HG03175 (cell line): ENCODE measurements at regions not wholly inside any gene's neighbourhood (a gene's known extent, or its start where the extent isn't known, plus 50 kb on each side); places are given as distances from the start of the nearest gene placed in this dataset.

ENCODE experiments used
- ATAC-seq: cut with Tn5 transposase; IDR thresholded peaks from one replicate; pipeline ENCODE4 v1.9.1; 2021; ENCODE audit warnings: mild to moderate bottlenecking, moderate library complexity; ENCODE audit not compliant: unreplicated experiment

DNA sequence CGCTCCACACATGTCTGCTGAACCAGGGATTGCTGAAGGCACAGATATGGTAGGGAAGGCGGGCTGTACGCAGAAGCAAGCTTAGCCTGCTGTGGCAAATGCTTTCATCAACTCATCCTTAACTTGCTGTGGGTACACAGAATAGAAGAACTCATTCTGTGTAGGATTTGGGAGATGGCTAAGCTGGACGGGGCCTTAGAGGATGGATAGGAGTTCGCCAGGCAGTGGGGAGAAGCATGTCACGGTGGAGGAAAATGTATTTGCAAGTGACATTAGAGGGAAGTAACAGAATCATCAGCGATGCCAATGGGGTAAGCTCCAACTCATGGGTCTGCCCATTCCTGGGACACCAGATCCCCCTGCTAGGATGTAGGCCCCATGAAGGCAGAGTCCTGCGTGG is 96.7 kb upstream of the SMIM21 start:
- no peak for ATAC-seq

DNA sequence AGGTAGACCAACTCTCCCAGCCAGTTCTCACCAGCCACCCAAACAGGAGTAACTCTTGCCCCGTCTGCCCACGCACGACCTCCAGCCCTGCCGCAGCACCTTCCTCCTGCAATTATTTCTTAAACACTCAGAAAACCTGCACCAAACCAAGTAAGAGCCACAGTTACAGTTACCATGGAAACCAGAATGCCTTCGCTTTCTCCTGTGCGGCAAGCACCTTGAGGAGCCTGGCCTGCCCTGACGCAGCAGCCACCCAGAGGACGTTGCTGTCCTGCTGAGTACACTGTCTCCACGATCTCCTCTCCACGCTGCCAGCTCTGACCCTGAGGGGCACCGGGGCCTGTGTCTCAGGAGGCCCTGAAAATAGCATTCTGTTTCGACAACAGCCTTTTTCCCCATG is 94.3 kb upstream of the SMIM21 start:
- ATAC-seq, result no peak

DNA sequence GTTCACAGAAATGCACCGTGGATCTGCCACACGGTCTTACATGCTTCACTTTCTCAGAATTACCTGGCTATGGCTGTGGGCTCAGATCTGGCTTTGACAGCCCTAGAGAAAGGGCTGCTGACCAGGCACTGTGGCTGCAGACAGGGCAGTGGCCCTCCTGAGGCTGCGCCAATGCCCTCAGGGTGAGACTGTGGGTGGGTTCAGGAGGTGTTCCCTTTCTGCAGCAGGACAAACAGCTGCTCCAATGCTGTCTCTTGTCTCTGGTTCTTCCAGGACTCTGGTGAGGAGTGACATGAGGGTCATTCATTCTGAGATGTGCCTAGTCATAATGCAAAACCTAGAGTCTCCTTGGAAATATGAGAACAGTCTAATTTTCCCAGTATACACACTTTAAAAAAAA is 90.5 kb upstream of the SMIM21 start:
- no peak for ATAC-seq

DNA sequence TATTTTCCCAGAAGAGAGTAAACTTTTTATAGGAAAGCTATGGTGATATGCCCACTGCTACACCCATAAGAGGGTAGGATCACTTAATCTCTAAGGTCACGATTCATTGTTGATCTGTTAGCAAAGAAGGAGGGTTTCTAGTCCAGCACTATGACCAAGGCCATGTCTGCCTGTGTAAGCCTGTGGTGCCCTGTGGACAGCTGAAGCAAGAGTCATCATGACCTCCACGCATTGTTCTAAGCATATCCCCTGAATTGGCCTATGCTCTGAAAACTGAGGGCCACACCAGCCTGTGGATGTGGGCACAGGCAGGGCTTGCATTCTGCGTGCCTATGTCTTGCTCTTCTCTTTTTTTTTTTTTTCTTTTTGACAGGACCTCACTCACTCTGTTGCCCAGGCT is 89.8 kb upstream of the SMIM21 start:
- ATAC-seq, result no peak

DNA sequence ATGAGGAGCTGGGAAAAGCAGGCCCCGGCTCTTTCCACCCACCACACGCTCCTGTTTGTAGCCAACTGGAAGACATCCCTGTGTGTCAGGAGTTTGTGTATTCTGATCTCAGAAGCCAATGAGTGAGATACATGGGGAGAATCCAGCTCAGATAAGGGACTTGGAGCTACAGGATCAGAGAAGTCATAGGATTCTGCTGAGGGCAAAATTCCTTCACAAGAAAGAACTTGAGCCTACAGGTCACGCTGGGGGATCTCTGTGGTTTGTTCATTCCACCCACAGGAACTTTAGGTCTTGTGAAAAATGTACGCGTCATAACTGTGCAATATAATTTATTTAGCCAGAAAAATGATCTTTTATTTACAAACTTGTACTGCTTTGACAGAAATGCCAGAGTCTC is 80.1 kb upstream of the SMIM21 start:
- no peak for ATAC-seq

DNA sequence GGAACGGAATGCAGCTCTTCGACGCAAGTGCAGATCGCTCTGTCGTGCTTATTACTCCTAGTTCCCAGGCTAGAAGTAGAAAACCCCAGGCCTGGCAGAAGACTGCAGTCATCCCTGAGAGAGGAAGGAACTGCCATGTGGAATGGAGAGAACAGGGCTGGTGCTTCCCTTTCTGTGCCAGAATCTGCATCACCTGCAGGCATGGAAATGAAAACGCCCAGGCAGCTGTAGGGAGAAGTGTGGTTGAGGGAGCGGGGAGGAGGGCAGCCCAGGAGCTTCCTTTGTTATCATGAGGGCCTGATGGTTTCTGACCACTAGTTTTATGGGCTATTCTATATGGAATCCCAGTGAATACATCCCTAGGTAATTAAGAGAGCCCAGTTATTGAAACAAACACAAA is 79.4 kb upstream of the SMIM21 start:
- ATAC-seq, result no peak

DNA sequence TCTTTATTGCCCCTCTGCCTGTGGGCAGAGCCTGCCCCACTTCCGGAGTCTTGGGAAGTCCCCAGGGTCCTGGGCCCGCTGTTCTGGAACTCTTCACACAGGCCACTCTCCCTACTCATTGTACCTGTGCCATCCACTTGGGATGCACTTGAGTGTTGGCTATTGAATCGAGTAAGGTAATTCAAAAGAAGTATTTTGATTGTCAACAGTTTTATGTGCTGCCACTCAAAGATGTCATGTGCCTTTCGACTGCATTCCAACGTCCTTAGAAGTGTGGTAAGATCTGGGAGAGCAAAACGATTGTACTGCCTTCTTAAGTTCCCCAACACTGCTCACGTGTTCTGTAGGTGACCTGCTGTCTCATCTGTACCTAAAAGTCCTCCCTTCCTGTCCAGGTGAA is 77.0 kb upstream of the SMIM21 start:
- no peak for ATAC-seq

DNA sequence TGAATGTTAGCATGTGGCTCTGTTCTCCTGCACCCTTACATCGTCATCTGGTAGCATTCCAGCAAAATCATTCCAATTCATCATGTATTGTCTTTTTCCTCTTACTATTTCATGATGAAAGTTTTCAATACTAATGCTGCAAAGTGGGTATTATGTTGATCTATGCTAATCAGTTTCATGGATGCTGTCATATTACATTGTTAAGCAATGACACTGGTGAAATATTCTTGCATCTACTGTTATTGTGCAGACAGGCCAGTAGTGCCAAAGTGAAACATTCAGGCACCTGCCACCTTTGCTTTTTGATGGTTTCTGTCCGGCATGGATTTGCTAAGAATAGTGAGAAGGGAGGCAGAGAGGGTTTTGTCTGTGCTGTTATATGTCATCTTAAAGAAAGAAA is 76.1 kb upstream of the SMIM21 start:
- no peak for ATAC-seq

DNA sequence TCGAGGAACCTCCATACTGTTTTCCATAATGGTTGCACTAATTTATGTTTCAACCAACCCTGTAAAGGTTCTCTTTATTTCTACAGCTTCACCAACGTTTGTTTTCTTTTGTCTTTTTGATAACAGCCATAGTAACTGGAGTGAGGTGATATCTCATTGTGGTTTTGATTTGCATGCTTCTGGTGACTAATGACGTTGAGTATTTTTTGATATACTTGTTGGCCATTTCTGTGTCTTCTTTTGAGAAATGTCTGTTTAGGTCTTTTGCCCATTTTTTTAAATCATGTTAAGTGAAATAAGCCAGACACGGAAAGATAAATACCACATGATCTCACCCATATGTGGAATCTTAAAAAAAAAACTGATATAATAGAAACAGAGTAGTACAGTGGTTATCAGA is 74.8 kb upstream of the SMIM21 start:
- no peak for ATAC-seq

DNA sequence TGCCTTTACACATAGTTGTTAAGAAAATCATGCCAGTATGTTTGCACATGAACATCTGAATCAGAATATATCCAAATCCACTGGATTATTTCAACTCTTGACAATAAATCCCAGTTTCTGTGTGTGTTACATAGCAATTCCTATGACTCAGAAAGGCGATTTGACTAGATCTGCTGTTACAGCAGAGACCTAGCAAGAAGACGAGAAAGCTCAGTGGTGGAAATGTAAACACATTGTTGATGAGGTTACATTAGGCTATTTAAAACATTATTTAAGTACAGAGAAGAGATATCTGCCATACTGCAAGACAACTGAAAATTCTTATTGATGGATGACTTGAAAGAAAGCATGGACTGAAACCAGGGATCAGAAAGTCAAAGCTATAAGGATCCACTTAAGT is 73.0 kb upstream of the SMIM21 start:
- no peak for ATAC-seq

DNA sequence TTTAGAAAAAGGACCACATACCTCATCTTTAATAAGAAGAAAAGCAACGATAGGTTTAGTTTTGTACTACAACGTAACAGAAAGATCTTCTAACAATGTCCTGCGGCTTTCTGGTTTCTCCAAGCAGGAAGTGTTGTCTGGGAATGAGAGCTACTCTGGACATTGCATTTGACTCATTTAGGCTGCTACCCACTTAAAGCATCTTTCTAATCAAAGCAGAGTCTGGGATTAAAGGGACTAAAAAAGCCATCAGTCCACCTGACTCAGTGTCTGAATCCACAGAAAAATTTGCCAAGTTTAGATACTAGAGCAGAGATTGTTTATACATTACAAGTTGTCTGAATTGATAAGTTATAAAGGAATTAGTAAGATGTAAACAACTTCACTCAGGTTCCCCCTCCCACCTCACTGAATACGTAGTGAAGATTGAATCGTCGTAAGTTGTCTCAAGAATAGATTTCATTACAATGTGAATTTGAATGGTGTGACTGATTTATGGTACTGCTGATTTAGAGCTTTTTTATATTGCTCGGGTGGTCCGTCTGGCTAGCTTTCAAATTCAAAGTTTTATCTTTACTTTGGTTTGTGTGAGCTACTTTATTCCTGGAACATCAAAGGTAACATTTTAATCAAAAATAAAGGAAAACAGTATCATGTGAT is 70.2 kb upstream of the SMIM21 start:
- ATAC-seq, result no peak

DNA sequence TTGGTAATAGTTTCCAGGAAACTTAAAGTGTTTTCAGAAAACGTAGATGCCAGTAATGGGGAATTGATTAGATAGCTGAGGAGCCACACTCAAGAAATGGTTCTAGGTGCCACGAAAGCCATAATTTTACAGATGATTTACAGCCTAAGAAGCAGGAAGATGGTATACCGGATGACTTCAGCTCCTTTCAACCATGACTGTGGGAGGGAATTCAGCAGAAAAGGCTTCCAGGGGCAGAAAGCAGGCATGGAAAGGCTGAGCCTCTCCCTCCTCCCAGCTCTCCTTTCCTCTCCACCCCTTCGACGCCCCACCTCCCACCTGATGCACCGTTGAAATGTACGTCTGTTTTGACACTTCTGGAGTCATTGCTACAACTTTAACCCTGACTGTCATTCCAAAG is 68.6 kb upstream of the SMIM21 start:
- ATAC-seq, result no peak

DNA sequence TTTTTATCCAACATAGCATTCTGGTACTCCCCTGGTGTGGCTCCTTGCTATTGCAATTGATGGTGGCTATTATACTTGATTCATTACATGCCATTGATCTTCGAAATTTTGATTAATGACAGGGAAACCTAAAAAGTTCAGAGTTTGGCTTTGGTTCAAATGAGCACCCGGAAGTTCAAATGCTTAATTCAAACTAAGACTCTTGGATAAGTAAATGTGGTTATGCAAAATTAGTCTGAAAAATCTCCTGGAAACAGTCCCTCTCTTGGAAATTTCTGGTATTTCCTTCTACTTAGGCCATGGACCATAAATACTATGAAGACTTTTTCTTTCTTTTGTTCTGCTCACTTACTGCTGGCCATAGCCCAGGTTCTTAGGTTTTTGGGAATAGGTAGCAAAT is 65.3 kb upstream of the SMIM21 start:
- no peak for ATAC-seq

DNA sequence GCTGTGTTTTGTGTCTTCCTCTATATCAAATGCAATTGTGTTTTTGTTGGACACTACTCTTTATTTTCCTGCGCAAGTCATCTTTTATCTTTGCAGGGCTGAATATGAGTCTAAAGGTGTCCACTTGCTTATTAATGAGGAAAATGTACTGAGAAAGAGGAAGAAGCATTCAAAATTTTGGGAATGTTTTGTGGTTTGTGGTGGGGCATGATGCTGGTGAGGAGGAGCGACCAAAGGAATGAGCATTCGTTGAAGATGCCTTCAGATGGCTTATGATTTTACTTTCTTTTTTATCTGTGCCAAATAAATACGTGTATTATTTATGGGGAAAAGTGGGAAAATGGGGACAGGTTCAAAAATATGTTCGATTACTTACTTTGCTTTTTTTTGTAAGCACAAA is 63.9 kb upstream of the SMIM21 start:
- no peak for ATAC-seq

DNA sequence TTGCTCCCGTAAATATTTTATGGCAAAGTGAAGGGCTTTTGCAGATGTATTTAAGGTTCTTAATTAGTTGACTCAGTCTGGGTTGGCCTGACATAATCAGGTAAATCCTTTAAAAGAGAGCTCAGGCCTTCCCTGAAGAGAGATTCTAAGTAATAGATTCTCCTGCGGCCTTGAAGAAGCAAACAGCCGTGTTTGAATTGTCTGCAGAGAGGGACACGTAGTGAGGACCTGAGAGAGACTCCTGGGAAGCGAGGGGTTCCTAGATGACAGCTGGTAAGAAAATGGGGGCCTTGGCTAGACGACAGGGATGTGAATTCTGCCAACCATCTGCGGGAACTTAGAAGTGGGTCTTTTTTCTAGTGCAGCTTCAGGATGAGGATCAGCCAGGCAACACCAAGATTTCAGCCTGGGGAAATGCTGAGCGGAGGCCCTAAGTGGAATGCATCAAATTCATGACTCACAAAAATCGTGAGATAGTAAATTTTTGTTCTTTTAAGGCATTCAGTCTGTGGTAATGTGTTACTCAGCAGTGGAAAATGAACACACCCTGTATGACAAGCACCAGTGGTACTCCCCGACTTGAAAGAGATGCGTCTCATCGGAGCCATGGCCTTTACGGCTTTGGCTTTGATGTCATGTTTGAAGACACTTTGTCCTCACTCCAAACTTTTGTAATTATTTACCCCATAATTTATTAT is 62.1 kb upstream of the SMIM21 start:
- no peak for ATAC-seq

DNA sequence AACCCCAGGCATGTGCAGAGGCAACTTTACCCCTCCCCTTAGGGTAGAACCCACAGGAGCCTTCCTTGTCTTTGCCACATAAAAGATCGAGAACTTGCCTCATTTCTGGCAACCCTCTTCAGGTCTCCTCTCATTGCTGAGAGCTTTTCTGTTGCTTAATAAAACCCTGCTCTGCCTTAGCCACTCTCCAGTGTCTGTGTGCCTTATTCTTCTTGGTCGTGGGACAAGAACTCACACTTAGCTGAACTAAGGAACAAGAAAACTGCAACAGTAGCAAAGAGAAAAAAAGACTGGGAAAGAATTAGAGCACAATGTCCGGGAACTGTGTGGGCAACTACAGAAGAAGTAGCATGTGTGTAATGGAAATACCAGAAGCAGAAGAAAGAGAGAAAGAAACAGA is 56.2 kb upstream of the SMIM21 start:
- ATAC-seq, result no peak

DNA sequence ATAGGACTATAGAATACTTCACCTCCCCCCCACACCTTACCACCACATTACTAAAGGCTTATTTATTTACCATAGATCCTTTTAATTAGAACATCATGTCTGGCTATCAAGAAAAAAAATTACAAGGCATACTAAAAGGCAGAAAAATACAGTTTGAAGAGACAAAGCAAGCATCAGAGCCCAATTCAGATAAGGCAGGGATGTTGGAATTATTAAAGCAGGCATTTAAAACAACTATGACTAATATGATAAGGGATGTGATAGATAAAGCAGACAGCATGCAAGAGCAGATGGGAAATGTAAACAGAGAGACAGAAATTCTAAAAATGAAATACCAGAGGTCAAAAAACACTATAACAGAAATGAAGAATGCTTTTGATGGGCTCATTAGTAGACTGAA is 55.4 kb upstream of the SMIM21 start:
- no peak for ATAC-seq

DNA sequence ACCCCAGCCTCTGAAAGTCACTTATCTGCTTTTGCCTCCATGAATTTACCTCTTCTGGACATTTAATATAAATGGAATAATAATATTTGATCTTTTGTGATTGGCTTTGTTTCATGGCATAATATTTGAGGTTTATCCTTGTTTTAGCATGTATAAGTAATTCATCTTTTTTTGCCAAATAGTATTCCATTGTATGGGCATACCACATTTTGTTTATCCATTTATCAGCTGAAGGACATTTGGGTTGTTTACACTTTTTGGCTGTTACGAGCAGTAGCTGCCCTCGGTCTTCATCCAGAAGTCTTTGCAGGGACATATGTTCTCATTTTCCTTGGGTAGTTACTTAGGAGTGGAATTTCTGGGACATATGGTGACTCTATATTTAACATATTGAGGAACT is 53.0 kb upstream of the SMIM21 start:
- no peak for ATAC-seq

DNA sequence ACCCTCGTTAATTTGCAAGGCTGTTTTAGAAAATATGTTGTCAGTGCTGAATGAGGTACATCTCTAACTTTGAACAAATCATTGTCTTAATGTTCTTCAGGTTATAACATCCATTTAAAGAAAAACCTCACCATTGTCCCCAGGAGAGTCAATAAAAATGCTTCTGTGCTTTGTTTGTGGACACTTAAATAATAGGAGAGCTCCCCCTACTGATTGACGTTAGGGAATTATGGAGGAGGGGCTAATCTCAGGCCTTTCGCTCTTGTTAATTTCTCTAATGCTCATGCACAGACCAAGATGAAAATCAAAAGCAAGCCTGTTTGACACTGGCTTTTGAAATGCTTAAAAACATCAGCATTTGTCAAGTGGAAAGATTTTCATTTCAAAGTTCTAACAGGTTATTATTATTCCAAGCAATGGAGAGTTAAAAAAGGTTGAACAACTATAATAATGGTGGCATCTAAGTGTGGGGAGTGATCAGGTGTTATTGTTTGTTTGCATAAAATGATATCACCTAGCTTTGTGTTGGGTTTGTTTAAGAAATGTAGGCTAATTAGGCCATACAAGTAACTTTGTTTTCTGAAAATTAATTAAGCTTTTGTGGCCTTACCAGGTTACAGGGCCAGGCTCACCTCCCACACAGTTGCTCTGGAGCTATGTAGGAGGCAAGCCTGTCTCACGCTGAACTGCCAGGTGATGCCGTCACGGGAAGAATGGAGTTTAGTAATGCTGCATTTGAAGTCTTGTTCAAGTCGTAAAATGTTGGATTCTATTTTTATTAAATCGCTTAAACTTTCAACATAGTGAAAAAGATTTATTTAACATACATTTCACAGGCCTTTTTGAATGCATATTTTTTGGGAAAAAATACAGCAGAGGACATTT is 51.7 kb upstream of the SMIM21 start:
- peak; percentile 78 for ATAC-seq

DNA sequence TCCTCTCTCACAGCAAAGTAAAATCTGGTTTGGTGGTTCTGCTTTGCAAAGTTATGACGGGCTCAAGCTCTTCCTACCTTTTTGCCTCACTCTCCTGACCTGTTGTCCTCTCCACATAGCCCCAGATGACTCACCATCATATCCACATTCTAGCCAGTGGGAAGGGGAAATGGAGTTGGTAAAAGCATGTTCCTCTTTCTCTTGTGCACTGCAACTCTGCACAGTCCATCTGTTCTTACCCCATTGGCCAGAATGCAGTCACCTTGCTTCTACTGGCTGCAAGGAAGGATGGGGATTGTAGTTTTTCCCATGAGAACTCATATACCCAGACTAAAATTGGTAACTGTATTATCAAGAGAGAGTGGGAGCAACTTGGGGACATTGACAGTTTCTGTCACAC is 50.4 kb upstream of the SMIM21 start:
- no peak for ATAC-seq
